ENCODE measurements at regions not wholly inside any gene's neighbourhood (a gene's known extent, or its start where the extent isn't known, plus 50 kb on each side); places are given as distances from the start of the nearest gene placed in this dataset.
A peak's percentile ranks its signal among the peaks of the same experiment; 100 is the strongest.

DNA sequence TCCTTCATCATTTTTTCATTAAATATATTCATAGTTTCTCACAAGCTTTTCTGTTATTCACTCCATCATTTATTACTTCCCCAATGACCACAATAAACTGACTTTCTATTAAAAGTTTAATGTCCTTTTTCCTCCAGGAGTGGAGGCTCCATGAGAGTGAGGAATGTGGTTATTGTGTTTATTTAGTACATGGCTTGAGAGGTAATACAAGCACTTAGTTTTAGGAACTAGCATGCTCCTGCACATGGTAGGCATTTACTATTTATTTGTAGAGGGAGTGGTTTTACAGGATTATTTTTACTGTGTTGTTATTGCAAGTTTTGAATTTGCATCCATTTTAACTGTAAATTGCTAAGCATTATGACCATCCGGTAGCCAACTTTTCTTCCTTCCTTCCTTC, 412.9 kb upstream of the SUCLG2 start:
- no peak for DNase-seq (ENCODE audit: low read depth in 3 of 3, low spot score in 2 of 3)

GRCh38 chr3:68062926-68063325, 408.5 kb upstream of the SUCLG2 start:
- DNase-seq (ENCODE audit: low read depth in 3 of 3, low spot score in 2 of 3): no peak

GRCh38 chr3:68060910-68061309, 406.5 kb upstream of the SUCLG2 start:
- no peak for DNase-seq (ENCODE audit: low read depth in 3 of 3, low spot score in 2 of 3)

DNA sequence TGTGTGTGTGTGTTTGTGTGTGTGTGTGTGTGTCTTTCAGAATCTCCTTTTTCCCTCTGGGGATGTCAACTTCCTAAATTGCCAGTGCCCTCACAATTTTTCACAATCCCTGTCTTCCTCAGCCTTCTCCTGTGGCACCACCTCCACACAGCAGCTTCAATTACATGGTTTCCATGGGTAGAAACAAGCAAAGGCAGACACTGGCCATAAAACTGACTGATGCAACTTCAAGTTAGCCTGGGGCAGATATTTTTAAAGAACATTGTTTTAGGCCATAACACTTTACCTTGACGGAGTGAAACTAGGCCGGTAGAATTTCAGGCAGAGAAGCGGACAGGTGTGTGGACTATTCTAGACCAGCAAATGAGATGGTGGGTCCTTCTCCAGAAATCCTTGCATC, 405.8 kb upstream of the SUCLG2 start:
- DNase-seq (ENCODE audit: low read depth in 3 of 3, low spot score in 2 of 3): peak in 1 of 3 donors; percentile 24

DNA sequence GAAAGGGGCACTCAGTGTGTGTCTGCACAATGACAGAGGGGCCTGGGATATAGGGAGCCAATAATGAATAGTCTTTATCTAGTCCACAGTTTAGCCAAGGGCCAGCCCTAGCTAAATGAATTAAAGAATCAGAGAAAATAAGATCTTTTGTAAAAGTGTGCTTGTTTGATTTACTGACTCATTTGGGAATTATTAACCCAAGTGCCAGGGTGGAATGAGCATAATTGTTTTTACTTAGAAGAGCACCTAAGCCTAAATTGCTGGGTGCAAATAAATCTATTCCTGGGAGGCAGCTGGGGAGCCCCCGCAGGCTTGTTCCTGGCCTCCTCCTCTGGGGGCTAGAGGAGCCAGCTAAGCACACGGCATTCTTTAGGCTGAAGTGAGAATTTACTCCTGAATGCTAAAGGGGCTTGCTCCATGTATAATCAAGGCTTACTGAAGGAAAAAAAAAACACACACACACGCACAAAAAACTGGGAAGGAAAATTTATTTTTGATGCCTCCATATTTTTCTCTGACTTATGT, 405.3 kb upstream of the SUCLG2 start:
- peak in 1 of 3 donors; percentile 10 for DNase-seq (ENCODE audit: low read depth in 3 of 3, low spot score in 2 of 3)

DNA sequence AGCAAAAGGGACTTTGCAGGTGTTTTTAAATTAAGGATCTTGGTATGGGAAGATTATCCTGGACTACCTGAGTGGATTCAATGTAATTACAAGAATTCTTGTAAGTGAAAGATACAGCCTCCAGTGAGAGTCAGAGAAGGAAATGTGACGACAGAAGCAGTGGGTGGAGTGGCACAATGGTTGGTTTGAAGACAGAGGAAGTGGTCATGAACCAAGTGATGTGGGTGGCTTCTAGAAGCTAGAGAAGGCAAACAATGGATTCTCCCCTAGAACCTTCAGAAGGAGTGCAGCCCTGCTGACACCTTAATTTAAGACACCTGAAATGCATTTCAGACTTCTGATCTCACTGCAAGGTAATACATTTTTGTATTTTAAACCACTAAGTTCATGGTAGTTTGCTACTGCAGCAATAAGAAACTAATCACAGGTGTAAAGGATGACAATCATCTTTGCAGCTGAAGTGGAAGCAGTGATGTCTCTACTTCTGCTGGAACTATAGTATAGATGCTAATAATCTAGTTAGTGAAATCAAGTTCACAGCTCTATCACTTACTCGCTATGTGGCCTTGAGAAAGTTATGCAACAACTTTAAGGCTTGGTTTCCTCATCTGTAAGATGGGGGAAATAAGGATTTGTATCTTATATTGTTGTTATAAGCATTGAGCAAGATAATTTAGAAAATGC, 403.4 kb upstream of the SUCLG2 start:
- DNase-seq (ENCODE audit: low read depth in 3 of 3, low spot score in 2 of 3): no peak

GRCh38 chr3:68056556-68056955, 402.1 kb upstream of the SUCLG2 start:
- DNase-seq (ENCODE audit: low read depth in 3 of 3, low spot score in 2 of 3): no peak

GRCh38 chr3:68055215-68055614, 400.8 kb upstream of the SUCLG2 start:
- DNase-seq (ENCODE audit: low read depth in 3 of 3, low spot score in 2 of 3): no peak

GRCh38 chr3:68049776-68050175, 395.4 kb upstream of the SUCLG2 start:
- DNase-seq (ENCODE audit: low read depth in 3 of 3, low spot score in 2 of 3): no peak

DNA sequence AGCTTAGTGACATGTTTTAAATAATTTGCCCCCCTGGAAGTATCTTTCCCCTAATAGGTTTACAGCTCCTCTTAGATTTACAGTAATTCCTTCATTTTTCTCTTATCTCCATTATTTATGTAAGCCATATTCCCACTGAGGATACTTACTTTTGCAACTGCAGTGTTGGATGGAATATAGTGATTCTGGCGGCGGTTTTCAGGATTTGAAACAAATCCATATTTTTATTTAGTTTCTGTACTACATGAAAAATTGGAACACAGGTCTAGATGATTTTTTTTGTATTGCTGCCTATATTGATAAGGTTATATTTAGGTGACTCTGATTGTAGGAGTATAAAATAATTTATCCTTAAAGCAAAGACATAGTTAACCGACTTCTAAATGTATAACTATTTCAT, 391.6 kb upstream of the SUCLG2 start:
- no peak for DNase-seq (ENCODE audit: low read depth in 3 of 3, low spot score in 2 of 3)

- no peak for DNase-seq (ENCODE audit: low read depth in 3 of 3, low spot score in 2 of 3)
Measured at GRCh38 chr3:68033867-68034266, 379.5 kb upstream of the SUCLG2 start.

GRCh38 chr3:68032209-68032608, 377.8 kb upstream of the SUCLG2 start:
- no peak for DNase-seq (ENCODE audit: low read depth in 3 of 3, low spot score in 2 of 3)

DNA sequence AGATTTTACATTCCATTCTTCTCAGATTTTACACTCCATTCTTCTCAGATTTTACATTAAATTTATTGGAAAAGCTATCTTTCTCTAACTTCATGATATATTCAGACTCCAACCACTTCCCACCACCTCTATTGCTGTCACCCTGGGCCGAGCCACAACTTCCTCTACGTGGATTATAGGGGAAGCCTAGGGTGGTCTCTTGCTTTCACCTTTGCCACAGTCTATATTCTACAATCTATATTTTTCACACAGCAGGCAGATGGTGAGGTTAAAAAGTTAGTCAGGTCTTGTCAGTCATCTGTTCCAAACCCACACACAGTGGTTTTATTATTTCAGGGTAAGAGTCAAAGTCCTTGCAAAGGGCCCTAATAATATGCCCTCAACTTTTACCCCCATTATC, 370.8 kb upstream of the SUCLG2 start:
- no peak for DNase-seq (ENCODE audit: low read depth in 3 of 3, low spot score in 2 of 3)

GRCh38 chr3:68019876-68020275, 365.5 kb upstream of the SUCLG2 start:
- no peak for DNase-seq (ENCODE audit: low read depth in 3 of 3, low spot score in 2 of 3)

- no peak for DNase-seq (ENCODE audit: low read depth in 3 of 3, low spot score in 2 of 3)
Measured at GRCh38 chr3:68018275-68018674, 363.9 kb upstream of the SUCLG2 start.

DNA sequence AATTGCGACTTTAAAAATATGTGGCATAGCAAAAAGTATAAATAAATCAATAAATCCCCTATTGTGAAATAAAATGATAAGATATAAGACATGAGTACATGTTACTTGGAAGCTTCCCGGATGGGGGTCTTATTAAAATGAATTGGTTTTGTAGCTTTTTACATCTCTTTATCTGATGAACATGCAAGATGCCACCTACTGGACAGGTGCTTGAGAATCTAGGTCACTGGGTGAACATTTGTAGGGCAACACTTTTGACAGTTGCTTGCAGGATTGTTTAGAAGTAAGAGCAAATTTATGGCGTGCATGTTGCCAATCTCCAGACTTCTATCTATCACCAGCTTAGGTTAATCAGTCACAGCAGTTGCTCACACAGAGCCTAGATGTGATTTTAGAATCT, 362.7 kb upstream of the SUCLG2 start:
- DNase-seq (ENCODE audit: low read depth in 3 of 3, low spot score in 2 of 3): no peak

- DNase-seq (ENCODE audit: low read depth in 3 of 3, low spot score in 2 of 3): no peak
Measured at GRCh38 chr3:68009900-68010299, 355.5 kb upstream of the SUCLG2 start.

- peak in 1 of 3 donors; percentile 16 for DNase-seq (ENCODE audit: low read depth in 3 of 3, low spot score in 2 of 3)
Measured at GRCh38 chr3:68007621-68008226, 353.3 kb upstream of the SUCLG2 start.

DNA sequence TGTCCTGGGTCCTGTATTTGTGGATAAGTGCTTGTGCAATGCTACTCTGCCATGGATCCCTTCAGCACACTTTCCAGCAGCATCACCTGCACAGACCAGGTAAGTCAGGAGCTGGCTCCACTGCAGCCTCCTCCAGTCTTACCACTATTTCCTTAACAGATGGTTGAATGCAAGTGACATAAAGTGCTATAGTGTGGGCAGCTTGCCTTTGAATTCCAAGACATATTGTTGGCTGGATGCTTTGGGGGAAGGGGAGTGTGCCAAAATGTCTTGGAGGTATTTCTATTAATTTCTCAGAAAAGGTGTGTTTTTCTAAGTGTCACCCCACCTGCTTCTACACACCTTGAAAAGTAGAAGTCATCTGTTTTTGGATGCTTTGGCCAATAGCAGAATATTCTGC, 352.2 kb upstream of the SUCLG2 start:
- DNase-seq (ENCODE audit: low read depth in 3 of 3, low spot score in 2 of 3): no peak

GRCh38 chr3:68004091-68004490, 349.7 kb upstream of the SUCLG2 start:
- no peak for DNase-seq (ENCODE audit: low read depth in 3 of 3, low spot score in 2 of 3)

DNA sequence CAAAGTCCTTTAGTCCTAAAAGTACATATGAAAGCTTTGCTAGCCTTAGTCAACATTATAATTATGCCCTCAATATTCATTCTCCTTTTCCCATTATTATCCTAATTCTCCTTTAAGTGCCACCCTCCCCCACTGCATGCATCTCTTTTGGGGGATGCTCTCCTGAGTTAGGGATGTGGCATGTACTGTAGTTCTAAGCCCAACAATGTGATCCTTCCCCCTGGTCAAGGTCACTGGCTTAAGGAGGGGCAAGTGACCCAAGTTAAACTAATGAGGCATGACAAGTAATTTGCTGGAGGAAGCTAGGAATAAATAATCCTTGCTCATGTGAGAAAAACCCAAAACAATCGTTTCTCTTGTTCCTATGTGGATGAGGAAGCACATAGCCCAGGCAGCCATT, 343.9 kb upstream of the SUCLG2 start:
- DNase-seq (ENCODE audit: low read depth in 3 of 3, low spot score in 2 of 3): peak in 1 of 3 donors; percentile 23

DNA sequence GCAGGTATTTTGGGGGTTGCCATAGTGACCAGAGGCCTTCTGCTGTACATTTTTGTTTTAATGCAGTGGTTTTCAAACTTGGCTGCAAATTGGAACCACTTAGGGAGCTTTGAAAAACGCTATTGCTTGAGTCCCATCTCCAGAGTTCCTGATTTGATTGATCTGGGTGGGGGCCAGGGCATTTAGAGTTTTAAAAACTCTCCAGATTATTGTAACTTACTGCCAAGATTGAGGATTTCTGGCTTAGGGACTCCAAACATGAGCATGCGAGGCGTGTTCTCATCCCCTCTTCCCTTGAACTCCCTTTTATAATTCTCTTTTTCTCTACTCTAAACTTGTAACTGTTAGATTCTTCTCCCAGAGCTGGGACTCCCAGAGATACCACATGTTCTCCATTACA, 340.8 kb upstream of the SUCLG2 start:
- no peak for DNase-seq (ENCODE audit: low read depth in 3 of 3, low spot score in 2 of 3)

GRCh38 chr3:67986706-67987105, 332.3 kb upstream of the SUCLG2 start:
- DNase-seq (ENCODE audit: low read depth in 3 of 3, low spot score in 2 of 3): no peak

Data from right renal cortex interstitium (tissue), 3 donors.